Testis (tissue), 2 donors: ENCODE measurements at regions not wholly inside any gene's neighbourhood (a gene's known extent, or its start where the extent isn't known, plus 50 kb on each side); places are given as distances from the start of the nearest gene placed in this dataset.

Source experiments
- POLR2A ChIP-seq: fragments of 450-650 bp; IDR thresholded peaks from one replicate; pipeline ENCODE4 v1.6.1; 2017; ENCODE audit warnings: antibody characterized with exemption, mild to moderate bottlenecking, moderate library complexity
- TF ChIP-seq, protein P1 (sequence below), 3 experiments: fragments of 450-650 bp in 2 of 3; fragments of 200-600 bp in 1 of 3; sonication (generic) in 1 of 3; IDR thresholded peaks; one replicate each; pipeline ENCODE4 v1.5.1; 2016 to 2019; ENCODE audit warnings: antibody characterized with exemption in 3 of 3, mild to moderate bottlenecking in 2 of 3, moderate library complexity in 1 of 3

DNA sequence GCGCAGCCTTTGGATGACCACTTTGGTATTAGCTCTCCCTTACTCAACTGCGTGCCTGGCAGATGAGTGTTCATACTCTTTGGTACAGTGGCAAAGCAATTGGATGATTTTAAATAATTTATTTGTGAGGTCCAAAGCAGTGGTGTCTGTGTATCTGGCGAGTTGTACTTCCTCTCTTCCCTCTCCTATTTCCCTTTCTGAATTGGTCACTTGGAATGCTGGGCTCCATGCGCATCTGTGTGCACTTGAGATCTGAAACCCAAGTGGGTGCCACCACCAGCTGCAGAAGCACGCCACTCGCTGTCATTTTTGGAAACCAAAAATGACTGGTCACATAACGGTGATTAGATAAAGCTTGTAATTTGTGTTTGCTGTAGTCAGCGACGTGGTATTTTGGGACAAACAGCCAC lies 386.0 kb upstream of the KLF4 start:
- TF ChIP-seq, protein P1, sequence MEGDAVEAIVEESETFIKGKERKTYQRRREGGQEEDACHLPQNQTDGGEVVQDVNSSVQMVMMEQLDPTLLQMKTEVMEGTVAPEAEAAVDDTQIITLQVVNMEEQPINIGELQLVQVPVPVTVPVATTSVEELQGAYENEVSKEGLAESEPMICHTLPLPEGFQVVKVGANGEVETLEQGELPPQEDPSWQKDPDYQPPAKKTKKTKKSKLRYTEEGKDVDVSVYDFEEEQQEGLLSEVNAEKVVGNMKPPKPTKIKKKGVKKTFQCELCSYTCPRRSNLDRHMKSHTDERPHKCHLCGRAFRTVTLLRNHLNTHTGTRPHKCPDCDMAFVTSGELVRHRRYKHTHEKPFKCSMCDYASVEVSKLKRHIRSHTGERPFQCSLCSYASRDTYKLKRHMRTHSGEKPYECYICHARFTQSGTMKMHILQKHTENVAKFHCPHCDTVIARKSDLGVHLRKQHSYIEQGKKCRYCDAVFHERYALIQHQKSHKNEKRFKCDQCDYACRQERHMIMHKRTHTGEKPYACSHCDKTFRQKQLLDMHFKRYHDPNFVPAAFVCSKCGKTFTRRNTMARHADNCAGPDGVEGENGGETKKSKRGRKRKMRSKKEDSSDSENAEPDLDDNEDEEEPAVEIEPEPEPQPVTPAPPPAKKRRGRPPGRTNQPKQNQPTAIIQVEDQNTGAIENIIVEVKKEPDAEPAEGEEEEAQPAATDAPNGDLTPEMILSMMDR (IDR thresholded peaks at IDR 0.05) = no peak
- no peak for TF ChIP-seq POLR2A
